A549 (cell line): ENCODE measurements at regions not wholly inside any gene's neighbourhood (a gene's known extent, or its start where the extent isn't known, plus 50 kb on each side); places are given as distances from the start of the nearest gene placed in this dataset.

Experiments used
- ATAC-seq, 2 experiments: fragments of 200-7000 bp in 1 of 2; fragments of >200 bp in 1 of 2; cut with Nextera tagmentation in 1 of 2; cut with Tn5 transposase in 1 of 2; 3 replicates each; pipeline versions ENCODE4 v1.8.0 to v1.9.1; 2018 to 2020; ENCODE audit warnings: mild to moderate bottlenecking in 1 of 2, moderate library complexity in 1 of 2
- CTCF ChIA-PET: fragments of 300-600 bp; sonication (Branson Sonifier 250); formaldehyde crosslinking; extraction: SDS; loops from one replicate; lab custom pipeline; 2021; ENCODE audit warnings: antibody characterized with exemption, inconsistent platforms; lab: Yijun Ruan, JAX
- POLR2A ChIA-PET: fragments of 350-600 bp; formaldehyde crosslinking; extraction: SDS; loops from one replicate; lab custom pipeline; 2021; ENCODE audit warnings: antibody characterized with exemption, inconsistent platforms; lab: Yijun Ruan, JAX
- DNase-seq, 2 experiments: peaks; one replicate each; pipeline versions ENCODE4 v3.0.0 to v3.0.0-alpha.2; 2011 to 2016; ENCODE audit warnings: low read depth in 1 of 2, low spot score in 1 of 2
- FAIRE-seq: peaks from 2 replicates; lab custom pipeline; 2011; peaks lifted over from hg19 to GRCh38; lab: Jason Lieb, UNC
- H3K27ac ChIP-seq, 2 experiments: fragments of >200 bp; sonication (Bioruptor Twin); formaldehyde crosslinking; 3 replicates each; pipeline ENCODE4 v1.5.1; 2016 to 2017
- H3K4me1 ChIP-seq: fragments of >200 bp; sonication (Bioruptor Twin); formaldehyde crosslinking; 3 replicates; pipeline ENCODE4 v1.6.1; 2016
- H3K4me2 ChIP-seq: fragments of >200 bp; sonication (Bioruptor Twin); formaldehyde crosslinking; 3 replicates; pipeline ENCODE4 v1.6.1; 2016
- H3K4me3 ChIP-seq: fragments of >200 bp; sonication (Bioruptor Twin); formaldehyde crosslinking; 3 replicates; pipeline ENCODE4 v1.5.1; 2016
- H3K9me3 ChIP-seq: fragments of >200 bp; sonication (Bioruptor Twin); formaldehyde crosslinking; 3 replicates; pipeline ENCODE4 v1.6.1; 2016
- CBX2 ChIP-seq: fragments of 200-600 bp; sonication (generic); IDR thresholded peaks from 2 replicates; pipeline ENCODE4 v1.6.1; 2016; ENCODE audit warnings: low read depth, mild to moderate bottlenecking, borderline replicate concordance
- CHD2 ChIP-seq: fragments of 150-350 bp; IDR thresholded peaks from 2 replicates; pipeline ENCODE4 v1.6.1; 2014; ENCODE audit warnings: low read length; ENCODE audit not compliant: partially characterized antibody
- CTCF ChIP-seq: fragments of >200 bp; sonication (Bioruptor Twin); formaldehyde crosslinking; IDR thresholded peaks from 3 replicates; pipeline ENCODE4 v1.5.1; 2016
- EHF ChIP-seq: fragments of 250-450 bp; sonication (Bioruptor Pico); IDR thresholded peaks from 2 replicates; pipeline ENCODE4 v1.5.0; 2020; ENCODE audit warnings: mild to moderate bottlenecking
- EP300 ChIP-seq, 2 experiments: fragments of >200 bp; sonication (Bioruptor Twin); formaldehyde crosslinking; IDR thresholded peaks; 2 replicates in 1 of 2; 3 replicates in 1 of 2; pipeline ENCODE4 v1.6.1; 2016 to 2017
- ESRRA ChIP-seq: fragments of 150-350 bp; IDR thresholded peaks from 2 replicates; pipeline ENCODE4 v1.6.1; 2014; ENCODE audit warnings: mild to moderate bottlenecking, low read length, borderline replicate concordance
- FOSB ChIP-seq: fragments of 250-450 bp; sonication (Bioruptor Pico); IDR thresholded peaks from 2 replicates; pipeline ENCODE4 v1.5.0; 2020; ENCODE audit warnings: mild to moderate bottlenecking, moderate library complexity
- HEYL ChIP-seq: fragments of 250-450 bp; sonication (Bioruptor Pico); IDR thresholded peaks from 2 replicates; pipeline ENCODE4 v1.8.0; 2021; ENCODE audit warnings: mild to moderate bottlenecking, moderate library complexity
- HOXB5 ChIP-seq: fragments of 250-450 bp; sonication (Bioruptor Pico); IDR thresholded peaks from 2 replicates; pipeline ENCODE4 v1.5.0; 2020; ENCODE audit warnings: mild to moderate bottlenecking, moderate library complexity
- KDM5A ChIP-seq: fragments of 200-600 bp; sonication (generic); IDR thresholded peaks from 2 replicates; pipeline ENCODE4 v1.6.1; 2016; ENCODE audit warnings: antibody characterized with exemption, mild to moderate bottlenecking
- MAX ChIP-seq: IDR thresholded peaks from 2 replicates; pipeline ENCODE4 v1.6.1; 2012
- PBX3 ChIP-seq: IDR thresholded peaks from 2 replicates; pipeline ENCODE4 v1.6.1; 2012
- PHF8 ChIP-seq: fragments of 200-600 bp; sonication (generic); IDR thresholded peaks from 2 replicates; pipeline ENCODE4 v1.6.1; 2016; ENCODE audit warnings: low read depth, mild to moderate bottlenecking, antibody characterized with exemption, moderate library complexity, borderline replicate concordance
- TP53 ChIP-seq: fragments of 250-450 bp; sonication (Bioruptor Pico); IDR thresholded peaks from 2 replicates; pipeline ENCODE4 v1.5.0; 2021; ENCODE audit warnings: mild to moderate bottlenecking, moderate library complexity
- USF2 ChIP-seq: fragments of 450-650 bp; IDR thresholded peaks from 2 replicates; pipeline ENCODE4 v1.6.1; 2014; ENCODE audit warnings: antibody characterized with exemption
- ZC3H11A ChIP-seq: fragments of 450-650 bp; IDR thresholded peaks from 2 replicates; pipeline ENCODE4 v1.6.1; 2014; ENCODE audit warnings: antibody characterized with exemption, mild to moderate bottlenecking
- WGBS: methylation state at CpG from one replicate; pipeline ENCODE4 v1.1.6; 2017; ENCODE audit errors: missing lambda C conversion rate; 5-methylcytosine and 5-hydroxymethylcytosine counted together

GRCh38 chr13:73873940-73874830 is 260.0 kb downstream of the KLF12 start:
- ChIA-PET CTCF (no interaction called here), POLR2A (no interaction called here)
- Histone ChIP-seq H3K4me1 (no peaks in the 10 kb centered on the region), H3K9me3 (0 out of 3 replicates have a peak, but pooled peaks cover 3% of the 10 kb centered on the region), H3K27ac (no peak overlapping the region), H3K4me2 (no peak overlapping the region), H3K4me3 (no peak overlapping the region)
- DNase-seq, result no peak
- no peak for FAIRE-seq
- TF ChIP-seq EP300 (IDR thresholded peaks at IDR 0.05) (no peak), MAX (no peak)
- WGBS, result 79% methylated on average over 5 of the region's 5 CpGs
- no peak for ATAC-seq

GRCh38 chr13:73872397-73872796 is 261.8 kb downstream of the KLF12 start:
- H3K27ac ChIP-seq, result no peak overlapping the region
- no peak for TF ChIP-seq ZC3H11A
- no peak for TF ChIP-seq CTCF
- no peak for TF ChIP-seq CHD2
- TF ChIP-seq TP53 (CRISPR knock-in tag), result no peak
- TF ChIP-seq FOSB (CRISPR knock-in tag), result no peak
- TF ChIP-seq EHF (CRISPR knock-in tag), result no peak
- TF ChIP-seq HOXB5, result no peak
- TF ChIP-seq PHF8, result no peak
- TF ChIP-seq USF2, result no peak
- no peak for TF ChIP-seq ESRRA
- TF ChIP-seq HEYL, result no peak
- no peak for TF ChIP-seq KDM5A
- no peaks in the 10 kb centered on the region for H3K4me1 ChIP-seq
- no peak for ATAC-seq
- H3K9me3 ChIP-seq, result no peaks in the 10 kb centered on the region
- H3K4me2 ChIP-seq, result no peak overlapping the region
- FAIRE-seq, result no peak
- no peak overlapping the region for H3K4me3 ChIP-seq
- 56% methylated on average over 3 of the region's 3 CpGs for WGBS
- DNase-seq, result no peak
- POLR2A ChIA-PET, result no interaction called here
- CTCF ChIA-PET, result no interaction called here

GRCh38 chr13:73870970-73871935 is 263.0 kb downstream of the KLF12 start:
- Histone ChIP-seq H3K4me1 (no peaks in the 10 kb centered on the region), H3K9me3 (no peaks in the 10 kb centered on the region), H3K4me3 (no peak overlapping the region), H3K4me2 (no peak overlapping the region), H3K27ac (no peak overlapping the region)
- ChIA-PET CTCF (no interaction called here), POLR2A (no interaction called here)
- DNase-seq (no peak), ATAC-seq (no peak), FAIRE-seq (no peak)
- no peak for TF ChIP-seq CBX2
- no peak for TF ChIP-seq ESRRA
- no peak for TF ChIP-seq PBX3
- WGBS, result 80% methylated on average over 15 of the region's 15 CpGs
